Small intestine (tissue), 7 donors: ENCODE measurements at regions not wholly inside any gene's neighbourhood (a gene's known extent, or its start where the extent isn't known, plus 50 kb on each side); places are given as distances from the start of the nearest gene placed in this dataset.

Source experiments
- DNase-seq, 2 donors: peaks; one replicate each; pipeline versions ENCODE4 v3.0.0 to v3.0.0-alpha.2; 2013
- FAIRE-seq: peaks from 2 replicates; lab custom pipeline; 2012; peaks lifted over from hg19 to GRCh38; lab: Jason Lieb, UNC
- H3K27ac ChIP-seq, 3 donors: one replicate each; pipeline ENCODE4 v1.5.1; 2013; ENCODE audit warnings: low read length in 2 of 3, mild to moderate bottlenecking in 2 of 3, control low read depth in 1 of 3, inconsistent platforms in 1 of 3, low read depth in 1 of 3, moderate library complexity in 1 of 3
- H3K27me3 ChIP-seq, 3 donors: one replicate each; pipeline ENCODE4 v1.6.1; 2013; ENCODE audit warnings: low read length in 3 of 3, inconsistent platforms in 1 of 3; ENCODE audit not compliant: control insufficient read depth in 3 of 3, insufficient read depth in 3 of 3
- H3K36me3 ChIP-seq, 3 donors: one replicate each; pipeline ENCODE4 v1.6.1; 2013; ENCODE audit warnings: low read length in 3 of 3, inconsistent platforms in 1 of 3, low read depth in 1 of 3, mild to moderate bottlenecking in 1 of 3, moderate library complexity in 1 of 3; ENCODE audit not compliant: control insufficient read depth in 3 of 3, insufficient read depth in 2 of 3
- H3K4me1 ChIP-seq, 3 donors: one replicate each; pipeline ENCODE4 v1.6.1; 2013; ENCODE audit warnings: low read length in 2 of 3, inconsistent platforms in 1 of 3, low read depth in 1 of 3, mild to moderate bottlenecking in 1 of 3, moderate library complexity in 1 of 3; ENCODE audit not compliant: control insufficient read depth in 3 of 3, insufficient read depth in 2 of 3
- H3K4me3 ChIP-seq, 3 donors: one replicate each; pipeline ENCODE4 v1.5.1; 2013; ENCODE audit warnings: low read length in 3 of 3, control low read depth in 1 of 3, inconsistent platforms in 1 of 3, low read depth in 1 of 3, mild to moderate bottlenecking in 1 of 3, moderate library complexity in 1 of 3
- H3K9me3 ChIP-seq, 2 donors: one replicate each; pipeline ENCODE4 v1.6.1; 2013; ENCODE audit warnings: low read depth in 1 of 2, low read length in 1 of 2; ENCODE audit not compliant: control insufficient read depth in 2 of 2, insufficient read depth in 1 of 2
- WGBS, 3 donors: extraction: QIAGEN DNeasy Blood & Tissue Kit; methylation state at CpG; one replicate each; pipeline ENCODE4 v1.1.7; 2013; 5-methylcytosine and 5-hydroxymethylcytosine counted together
- donor health status: healthy with polysubstance abuse.
- donor health status: control.
- donor health status: control.
- donor health status: Bipolar disorder and iron deficiency.
- donor health status: healthy.

GRCh38 chr11:110890995-110891394, 178.8 kb upstream of the ARHGAP20 start:
- Histone ChIP-seq H3K27ac (no peak overlapping the region), H3K36me3 (no peaks in the 10 kb centered on the region), H3K9me3 (no peaks in the 10 kb centered on the region), H3K4me1 (no peaks in the 10 kb centered on the region), H3K4me3 (no peak overlapping the region), H3K27me3 (peaks cover 0 to 1% (median 0%) of the 10 kb centered on the region in 3 donors)
- peak in 1 of 2 donors; percentile 12 for DNase-seq
- no peak for FAIRE-seq

DNA sequence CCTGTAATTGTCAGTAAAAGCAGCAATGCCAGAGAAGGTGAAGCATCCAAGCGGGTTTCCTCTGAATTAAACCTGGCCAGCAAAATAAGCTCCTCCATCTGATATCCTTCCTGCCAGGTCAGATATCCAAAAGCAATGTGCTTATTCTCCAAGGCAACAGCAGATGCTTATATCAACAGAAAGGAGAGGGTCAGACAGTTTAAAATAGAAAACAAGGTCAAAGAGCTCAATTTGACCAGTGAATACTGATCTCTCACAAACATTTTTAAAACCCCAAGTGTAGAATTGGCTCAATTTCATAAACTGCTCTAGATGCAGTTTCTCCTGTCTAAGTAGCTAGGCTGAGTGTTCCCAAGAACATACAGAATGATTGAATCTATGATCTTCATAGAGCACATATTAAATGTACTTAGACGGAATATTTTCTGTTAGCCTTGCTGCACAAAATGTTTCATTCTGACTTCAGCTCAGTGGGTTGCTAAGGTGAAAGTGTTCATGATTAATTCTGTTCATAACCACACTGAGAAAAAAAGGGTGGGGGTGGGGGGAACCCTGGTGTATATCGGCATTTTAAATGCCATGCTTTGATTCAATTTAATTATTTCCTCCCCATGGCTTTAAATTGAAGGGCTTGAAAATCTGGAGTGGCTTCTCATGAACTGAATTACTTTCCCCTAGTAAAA, 174.2 kb upstream of the ARHGAP20 start:
- WGBS, 3 donors = 62 to 76% (median 66%) methylated on average over 3 of the region's 3 CpGs
- H3K9me3 ChIP-seq = no peaks in the 10 kb centered on the region
- DNase-seq (no peak), FAIRE-seq (no peak)
- no peak overlapping the region for H3K4me3 ChIP-seq
- H3K27ac ChIP-seq = no peak overlapping the region
- no peaks in the 10 kb centered on the region for H3K4me1 ChIP-seq
- H3K36me3 ChIP-seq = no peaks in the 10 kb centered on the region
- no peaks in the 10 kb centered on the region for H3K27me3 ChIP-seq

DNA sequence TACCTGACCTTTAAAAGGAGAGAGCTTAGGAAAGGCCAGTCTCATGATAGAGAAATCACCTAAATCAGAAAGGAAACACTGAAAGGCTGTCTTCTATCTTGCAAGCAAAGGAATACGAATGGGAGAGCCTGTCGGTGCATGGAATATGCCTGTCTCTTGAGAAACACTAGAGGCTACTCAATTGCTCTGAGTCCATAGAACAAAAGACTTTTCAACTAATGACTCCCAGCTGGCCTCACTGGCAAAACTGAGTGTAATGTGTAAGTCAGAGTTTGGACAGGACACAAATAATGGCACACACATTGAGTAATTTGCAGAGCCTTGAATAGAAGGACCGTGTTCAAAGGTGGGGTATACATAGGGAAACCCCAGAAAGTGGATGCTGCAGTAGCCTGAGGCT, 171.0 kb upstream of the ARHGAP20 start:
- FAIRE-seq (no peak), DNase-seq (peak in 1 of 2 donors; percentile 4)
- H3K27ac ChIP-seq = no peak overlapping the region
- H3K9me3 ChIP-seq = no peaks in the 10 kb centered on the region
- no peaks in the 10 kb centered on the region for H3K4me1 ChIP-seq
- H3K4me3 ChIP-seq = no peak overlapping the region
- peaks cover 0 to 3% (median 0%) of the 10 kb centered on the region in 3 donors for H3K27me3 ChIP-seq
- 55 to 72% (median 68%) methylated on average over 3 of the region's 3 CpGs for whole genome bisulfite sequencing, 3 donors
- H3K36me3 ChIP-seq = no peaks in the 10 kb centered on the region

GRCh38 chr11:110878513-110878912, 166.3 kb upstream of the ARHGAP20 start:
- H3K4me1 ChIP-seq = no peaks in the 10 kb centered on the region
- peaks cover 0 to 3% (median 0%) of the 10 kb centered on the region in 3 donors for H3K27me3 ChIP-seq
- WGBS, 3 donors = 65 to 81% (median 81%) methylated on average over 1 of the region's 1 CpG
- no peaks in the 10 kb centered on the region for H3K9me3 ChIP-seq
- no peak for FAIRE-seq
- DNase-seq = no peak
- no peaks in the 10 kb centered on the region for H3K36me3 ChIP-seq
- H3K27ac ChIP-seq = no peak overlapping the region
- no peak overlapping the region for H3K4me3 ChIP-seq

GRCh38 chr11:110874437-110875030, 162.3 kb upstream of the ARHGAP20 start:
- DNase-seq = no peak
- Histone ChIP-seq H3K27ac (no peak overlapping the region), H3K4me1 (no peaks in the 10 kb centered on the region), H3K27me3 (no peaks in the 10 kb centered on the region), H3K36me3 (no peaks in the 10 kb centered on the region), H3K4me3 (no peak overlapping the region), H3K9me3 (no peaks in the 10 kb centered on the region)
- WGBS, 3 donors = 67 to 74% (median 68%) methylated on average over 5 of the region's 5 CpGs
- FAIRE-seq = no peak

DNA sequence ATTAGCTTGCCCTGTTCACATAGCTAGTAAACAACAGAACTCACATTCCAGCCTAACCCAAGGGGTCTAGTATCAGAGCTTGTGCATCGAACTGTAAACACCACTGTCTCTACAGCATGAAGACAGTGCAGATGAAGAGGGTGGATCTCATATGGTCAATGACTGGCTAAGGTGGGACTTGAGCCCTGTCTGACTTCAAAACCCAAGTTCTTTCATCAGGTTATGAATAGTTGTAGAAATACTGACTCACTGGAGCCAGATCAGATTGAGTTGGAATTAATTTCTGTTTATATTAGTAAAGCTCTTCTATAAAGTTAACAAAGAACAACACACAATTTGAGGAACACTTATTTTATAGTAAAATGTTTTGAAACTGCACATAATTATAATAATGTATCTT, 161.7 kb upstream of the ARHGAP20 start:
- no peaks in the 10 kb centered on the region for H3K4me1 ChIP-seq
- H3K36me3 ChIP-seq = no peaks in the 10 kb centered on the region
- no peaks in the 10 kb centered on the region for H3K27me3 ChIP-seq
- no peaks in the 10 kb centered on the region for H3K9me3 ChIP-seq
- H3K4me3 ChIP-seq = no peak overlapping the region
- FAIRE-seq (no peak), DNase-seq (no peak)
- no peak overlapping the region for H3K27ac ChIP-seq
- 64 to 81% (median 76%) methylated on average over 1 of the region's 1 CpG for WGBS, 3 donors

DNA sequence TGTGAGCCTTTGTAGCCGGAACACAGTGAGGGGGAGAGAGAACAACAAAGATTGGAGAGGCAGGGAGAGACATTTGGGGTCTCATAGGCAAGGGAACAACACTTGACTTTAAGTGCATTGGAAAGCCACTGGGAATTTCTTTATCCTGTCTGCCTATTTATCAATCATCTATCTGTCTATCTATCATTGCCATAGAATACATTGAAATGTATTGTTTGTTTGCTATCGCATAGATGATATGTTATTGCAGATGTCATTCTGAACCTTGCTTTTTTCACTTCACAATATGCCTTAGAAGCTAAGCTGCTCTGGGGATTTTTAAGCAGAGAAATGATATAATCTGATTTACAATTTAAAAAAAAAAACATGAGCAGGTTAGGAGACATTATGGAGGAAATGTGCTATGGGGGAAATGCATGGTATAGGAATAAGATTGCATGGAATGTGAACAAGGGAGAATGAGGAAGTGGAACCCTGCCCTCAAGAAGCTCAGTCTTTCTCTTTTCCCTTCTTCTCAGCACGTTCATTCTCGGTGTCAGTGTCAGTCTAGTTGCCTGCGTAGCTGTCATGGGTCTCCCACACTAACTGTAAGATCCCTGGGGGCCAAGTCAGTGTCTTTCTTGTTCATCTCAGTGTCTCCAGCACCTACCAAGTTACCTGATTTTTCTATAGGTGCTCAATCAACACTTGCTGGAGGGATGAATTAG, 158.7 kb upstream of the ARHGAP20 start:
- no peaks in the 10 kb centered on the region for H3K4me1 ChIP-seq
- WGBS, 3 donors = 73 to 80% (median 78%) methylated on average over 5 of the region's 5 CpGs
- H3K36me3 ChIP-seq = no peaks in the 10 kb centered on the region

DNA sequence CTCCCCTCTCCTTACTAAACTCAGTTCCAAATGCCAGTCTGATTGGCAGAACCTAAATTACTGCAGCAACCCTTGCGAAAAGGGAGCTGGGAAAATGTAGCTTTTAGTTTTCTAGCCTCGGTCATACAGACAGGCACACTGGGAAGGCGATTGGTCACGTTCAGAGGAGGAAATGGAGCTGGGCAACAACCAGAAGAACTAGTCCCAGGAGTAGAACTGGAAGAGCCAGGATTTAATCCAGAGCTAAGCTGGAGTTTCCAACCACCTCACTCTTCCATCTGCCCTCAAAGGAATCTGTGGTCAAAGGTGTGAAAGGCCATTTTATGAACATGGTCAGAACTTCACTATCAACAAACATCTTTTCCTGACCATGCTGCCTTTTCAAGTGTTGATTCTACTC, 155.7 kb upstream of the ARHGAP20 start:
- Histone ChIP-seq H3K9me3 (no peaks in the 10 kb centered on the region), H3K36me3 (no peaks in the 10 kb centered on the region), H3K4me3 (no peak overlapping the region), H3K4me1 (no peaks in the 10 kb centered on the region), H3K27ac (no peak overlapping the region), H3K27me3 (no peaks in the 10 kb centered on the region)
- FAIRE-seq = no peak
- no peak for DNase-seq
- WGBS, 3 donors = 90 to 93% (median 91%) methylated on average over 4 of the region's 4 CpGs

More for the DNA sequence above, 158.7 kb upstream of the ARHGAP20 start:
- Histone ChIP-seq H3K27me3 (no peaks in the 10 kb centered on the region), H3K9me3 (no peaks in the 10 kb centered on the region), H3K27ac (no peak overlapping the region), H3K4me3 (no peak overlapping the region)
- no peak for DNase-seq
- FAIRE-seq = no peak
